ENCODE measurements at regions not wholly inside any gene's neighbourhood (a gene's known extent, or its start where the extent isn't known, plus 50 kb on each side); places are given as distances from the start of the nearest gene placed in this dataset.
"Not testable (repeated sequence)": the region's sequence is repeated elsewhere in the genome, so short reads cannot be mapped to it uniquely, and the experiment has no call there.

- no peak for TF ChIP-seq CTCF (IDR thresholded peaks at IDR 0.05; ENCODE audit: control extremely low read depth, extremely low read depth, low read depth, missing control alignments)
- DNase-seq (ENCODE audit: extremely low spot score): no peak
- CTCF ChIA-PET: interaction anchor here (0.8 to 1.7 kb wide), 2 partner anchors 12 to 35 kb away, joined by 3 to 4 read pairs; no protein-coding TSS in a partner anchor
- POLR2A ChIA-PET: no interaction called here
Observed at GRCh38 chr5:91487420-91487819, 104.3 kb upstream of the ARRDC3 start.

GRCh38 chr5:91486638-91487037, 103.5 kb upstream of the ARRDC3 start:
- ChIA-PET POLR2A (no interaction called here), CTCF (interaction anchor here (1.4 kb wide), 1 partner anchor 12 kb away, joined by 5 read pairs; no protein-coding TSS in a partner anchor)
- no peak for DNase-seq (ENCODE audit: extremely low spot score)
- no peak for TF ChIP-seq CTCF (IDR thresholded peaks at IDR 0.05; ENCODE audit: control extremely low read depth, extremely low read depth, low read depth, missing control alignments)

- POLR2A ChIA-PET: no interaction called here
- no peak for TF ChIP-seq CTCF (IDR thresholded peaks at IDR 0.05; ENCODE audit: control extremely low read depth, extremely low read depth, low read depth, missing control alignments)
- CTCF ChIA-PET: interaction anchor here (1.2 kb wide), 1 partner anchor 13 kb away, joined by 5 read pairs; no protein-coding TSS in a partner anchor
- DNase-seq (ENCODE audit: extremely low spot score): no peak
Observed at GRCh38 chr5:91484662-91485061, 101.5 kb upstream of the ARRDC3 start.

GRCh38 chr5:91479376-91479775, 96.3 kb upstream of the ARRDC3 start:
- DNase-seq (ENCODE audit: extremely low spot score); POLR2A ChIA-PET: not testable (repeated sequence)
- CTCF ChIA-PET: interaction anchor here (1.2 kb wide), 1 partner anchor 14 kb away, joined by 3 read pairs; no protein-coding TSS in a partner anchor

- POLR2A ChIA-PET: no interaction called here
- TF ChIP-seq CTCF (IDR thresholded peaks at IDR 0.05; ENCODE audit: control extremely low read depth, extremely low read depth, low read depth, missing control alignments): no peak
- DNase-seq (ENCODE audit: extremely low spot score): no peak
- CTCF ChIA-PET: interaction anchor here (1.2 kb wide), 1 partner anchor 13 kb away, joined by 3 read pairs; no protein-coding TSS in a partner anchor
Observed at GRCh38 chr5:91478096-91478495, 95.0 kb upstream of the ARRDC3 start.

GRCh38 chr5:91477408-91477807, 94.3 kb upstream of the ARRDC3 start:
- POLR2A ChIA-PET: no interaction called here
- DNase-seq (ENCODE audit: extremely low spot score): no peak
- CTCF ChIA-PET: no interaction called here
- no peak for TF ChIP-seq CTCF (IDR thresholded peaks at IDR 0.05; ENCODE audit: control extremely low read depth, extremely low read depth, low read depth, missing control alignments)

- CTCF ChIA-PET: interaction anchor here (1.3 kb wide), 1 partner anchor 22 kb away, joined by 4 read pairs; no protein-coding TSS in a partner anchor
- POLR2A ChIA-PET: no interaction called here
- DNase-seq (ENCODE audit: extremely low spot score): no peak
- no peak for TF ChIP-seq CTCF (IDR thresholded peaks at IDR 0.05; ENCODE audit: control extremely low read depth, extremely low read depth, low read depth, missing control alignments)
Observed at GRCh38 chr5:91474201-91474600, 91.1 kb upstream of the ARRDC3 start.

Data from GM10248 (cell line).